Retinal pigment epithelial cell (primary cell): ENCODE measurements at regions not wholly inside any gene's neighbourhood (a gene's known extent, or its start where the extent isn't known, plus 50 kb on each side); places are given as distances from the start of the nearest gene placed in this dataset.
A peak's percentile ranks its signal among the peaks of the same experiment; 100 is the strongest.

Source experiments
- DNase-seq: peaks from one replicate; pipeline ENCODE4 v3.0.0-alpha.2; 2010; ENCODE audit warnings: low read depth
- H3K4me3 ChIP-seq: 2 replicates; pipeline ENCODE4 v1.5.1; 2011; ENCODE audit warnings: mild to moderate bottlenecking, low read length, control low read depth, moderate library complexity
- CTCF ChIP-seq: conservative IDR thresholded peaks from 2 replicates; pipeline ENCODE4 v1.5.1; 2011; ENCODE audit warnings: low read depth, low read length, control low read depth, inconsistent platforms

- no peak for DNase-seq
- H3K4me3 ChIP-seq, result no peak overlapping the region
- no peak for TF ChIP-seq CTCF
Measured at GRCh38 chr2:67596871-67597270, 199.7 kb downstream of the ETAA1 start.

- TF ChIP-seq CTCF, result no peak
- no peak for DNase-seq
- H3K4me3 ChIP-seq, result no peak overlapping the region
Measured at GRCh38 chr2:67599561-67599960, 202.4 kb downstream of the ETAA1 start.

- TF ChIP-seq CTCF, result no peak
- no peak overlapping the region for H3K4me3 ChIP-seq
- DNase-seq, result no peak
Measured at GRCh38 chr2:67600222-67600871, 203.2 kb downstream of the ETAA1 start.

- H3K4me3 ChIP-seq, result no peak overlapping the region
- no peak for DNase-seq
- no peak for TF ChIP-seq CTCF
Measured at GRCh38 chr2:67600946-67601345, 203.8 kb downstream of the ETAA1 start.

- no peak for TF ChIP-seq CTCF
- no peak overlapping the region for H3K4me3 ChIP-seq
- no peak for DNase-seq
Measured at GRCh38 chr2:67604360-67604759, 207.2 kb downstream of the ETAA1 start.

GRCh38 chr2:67612576-67613042, 215.5 kb downstream of the ETAA1 start:
- peak; percentile 17 for DNase-seq
- TF ChIP-seq CTCF, result no peak

GRCh38 chr2:67613227-67613626, 216.1 kb downstream of the ETAA1 start:
- DNase-seq, result peak; percentile 18
- no peak for TF ChIP-seq CTCF
- no peak overlapping the region for H3K4me3 ChIP-seq

More at GRCh38 chr2:67612576-67613042, 215.5 kb downstream of the ETAA1 start:
- H3K4me3 ChIP-seq, result no peak overlapping the region
